A673 (cell line): ENCODE measurements at regions not wholly inside any gene's neighbourhood (a gene's known extent, or its start where the extent isn't known, plus 50 kb on each side); places are given as distances from the start of the nearest gene placed in this dataset.

ENCODE experiments used
- BruUV-seq: library from RNA; stranded (reverse); fragments of 400-500 nt; replicated peaks from 2 replicates; lab custom pipeline; 2021; lab: Mats Ljungman, UMichigan
- CTCF ChIA-PET: fragments of 300-600 bp; sonication (Branson Sonifier 250); formaldehyde crosslinking; loops from one replicate; lab custom pipeline; 2022; ENCODE audit warnings: antibody characterized with exemption; lab: Charles Lee
- POLR2A ChIA-PET: fragments of 300-600 bp; sonication (Branson Sonifier 250); formaldehyde crosslinking; loops from one replicate; lab custom pipeline; 2022; ENCODE audit warnings: antibody characterized with exemption; ENCODE audit not compliant: low non-redundant PET; lab: Charles Lee
- DNase-seq: peaks from one replicate; pipeline ENCODE4 v3.0.0-alpha.2; 2015; ENCODE audit warnings: low spot score
- H3K27ac ChIP-seq: fragments of 200-600 bp; sonication (generic); 2 replicates; pipeline ENCODE4 v1.5.1; 2016; ENCODE audit warnings: mixed run types, low read depth, mild to moderate bottlenecking, mixed read lengths, antibody characterized with exemption, low read length; ENCODE audit not compliant: poor library complexity, severe bottlenecking
- H3K27me3 ChIP-seq: fragments of 200-600 bp; sonication (generic); replicated peaks from 2 replicates; pipeline ENCODE4 v1.6.1; 2017; ENCODE audit warnings: mixed run types, low read depth, mild to moderate bottlenecking, mixed read lengths, antibody characterized with exemption, low read length; ENCODE audit not compliant: insufficient read depth, poor library complexity
- H3K36me3 ChIP-seq: fragments of 200-600 bp; sonication (generic); 2 replicates; pipeline ENCODE4 v1.6.1; 2016; ENCODE audit warnings: mixed run types, mild to moderate bottlenecking, mixed read lengths, antibody characterized with exemption, low read length; ENCODE audit not compliant: insufficient read depth, poor library complexity, severe bottlenecking
- H3K4me1 ChIP-seq: fragments of 200-600 bp; sonication (generic); 2 replicates; pipeline ENCODE4 v1.6.1; 2017; ENCODE audit warnings: mixed run types, mild to moderate bottlenecking, mixed read lengths, antibody characterized with exemption, low read length; ENCODE audit not compliant: insufficient read depth, poor library complexity, severe bottlenecking
- H3K4me3 ChIP-seq: fragments of 200-600 bp; sonication (generic); 2 replicates; pipeline ENCODE4 v1.5.1; 2016; ENCODE audit warnings: low read depth, mixed run types, mild to moderate bottlenecking, mixed read lengths, low read length; ENCODE audit not compliant: poor library complexity, severe bottlenecking
- H3K9me3 ChIP-seq: fragments of 200-600 bp; sonication (generic); 2 replicates; pipeline ENCODE4 v1.6.1; 2016; ENCODE audit warnings: mixed run types, low read depth, mild to moderate bottlenecking, mixed read lengths, antibody characterized with exemption, low read length; ENCODE audit not compliant: poor library complexity, severe bottlenecking
- EZH2 ChIP-seq: fragments of 200-600 bp; sonication (generic); IDR thresholded peaks from 2 replicates; pipeline ENCODE4 v1.6.1; 2017; ENCODE audit warnings: borderline replicate concordance, low read depth, mild to moderate bottlenecking, mixed read lengths, antibody characterized with exemption, low read length; ENCODE audit not compliant: poor library complexity, severe bottlenecking
- intact Hi-C: fragments of 100-400 bp; cut with micrococcal nuclease; formaldehyde crosslinking; loops from one replicate; pipeline ENCODE4 v1.10.0; 2022; ENCODE audit not compliant: unreplicated experiment
- TF ChIP-seq, protein P1 (sequence below): fragments of 300-800, 200-600 bp; sonication (generic); conservative IDR thresholded peaks from 2 replicates; pipeline ENCODE4 v1.5.1; 2017; ENCODE audit warnings: low read depth, mild to moderate bottlenecking, antibody characterized with exemption, low read length, moderate library complexity, mixed read lengths

- Histone ChIP-seq H3K27me3 (no peaks in the 10 kb centered on the region), H3K36me3 (no peaks in the 10 kb centered on the region), H3K9me3 (no peaks in the 10 kb centered on the region), H3K27ac (no peak overlapping the region), H3K4me1 (peaks cover 11% of the 10 kb centered on the region), H3K4me3 (no peak overlapping the region)
- ChIA-PET POLR2A (no interaction called here), CTCF (no interaction called here)
- BruUV-seq = no TSS peak
- intact Hi-C loops = no loop called here
- DNase-seq = peak; percentile 23
- TF ChIP-seq EZH2 = no peak
- TF ChIP-seq, protein P1, sequence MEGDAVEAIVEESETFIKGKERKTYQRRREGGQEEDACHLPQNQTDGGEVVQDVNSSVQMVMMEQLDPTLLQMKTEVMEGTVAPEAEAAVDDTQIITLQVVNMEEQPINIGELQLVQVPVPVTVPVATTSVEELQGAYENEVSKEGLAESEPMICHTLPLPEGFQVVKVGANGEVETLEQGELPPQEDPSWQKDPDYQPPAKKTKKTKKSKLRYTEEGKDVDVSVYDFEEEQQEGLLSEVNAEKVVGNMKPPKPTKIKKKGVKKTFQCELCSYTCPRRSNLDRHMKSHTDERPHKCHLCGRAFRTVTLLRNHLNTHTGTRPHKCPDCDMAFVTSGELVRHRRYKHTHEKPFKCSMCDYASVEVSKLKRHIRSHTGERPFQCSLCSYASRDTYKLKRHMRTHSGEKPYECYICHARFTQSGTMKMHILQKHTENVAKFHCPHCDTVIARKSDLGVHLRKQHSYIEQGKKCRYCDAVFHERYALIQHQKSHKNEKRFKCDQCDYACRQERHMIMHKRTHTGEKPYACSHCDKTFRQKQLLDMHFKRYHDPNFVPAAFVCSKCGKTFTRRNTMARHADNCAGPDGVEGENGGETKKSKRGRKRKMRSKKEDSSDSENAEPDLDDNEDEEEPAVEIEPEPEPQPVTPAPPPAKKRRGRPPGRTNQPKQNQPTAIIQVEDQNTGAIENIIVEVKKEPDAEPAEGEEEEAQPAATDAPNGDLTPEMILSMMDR = no peak
These were observed 379.4 kb upstream of the KIAA1217 start for GRCh38 chr10:23829556-23829955.

- Histone ChIP-seq H3K9me3 (no peaks in the 10 kb centered on the region), H3K4me3 (no peak overlapping the region), H3K27ac (no peak overlapping the region), H3K27me3 (no peaks in the 10 kb centered on the region), H3K36me3 (no peaks in the 10 kb centered on the region), H3K4me1 (peaks cover 5% of the 10 kb centered on the region)
- no TSS peak for BruUV-seq
- no peak for DNase-seq
- intact Hi-C loops = no loop called here
- ChIA-PET CTCF (no interaction called here), POLR2A (no interaction called here)
- TF ChIP-seq, protein P1 = no peak
- TF ChIP-seq EZH2 = no peak
These were observed 374.8 kb upstream of the KIAA1217 start for GRCh38 chr10:23834091-23834490.

- DNase-seq = no peak
- Histone ChIP-seq H3K27me3 (no peaks in the 10 kb centered on the region), H3K36me3 (no peaks in the 10 kb centered on the region), H3K27ac (no peak overlapping the region), H3K4me1 (no peaks in the 10 kb centered on the region), H3K9me3 (no peaks in the 10 kb centered on the region), H3K4me3 (no peak overlapping the region)
- ChIA-PET CTCF (no interaction called here), POLR2A (no interaction called here)
- intact Hi-C loops = no loop called here
- TF ChIP-seq EZH2 = no peak
- TF ChIP-seq, protein P1 = no peak
- BruUV-seq = no TSS peak
These were observed 358.3 kb upstream of the KIAA1217 start for GRCh38 chr10:23850631-23851030.
